CD4-positive, alpha-beta T cell (primary cell): ENCODE measurements at regions not wholly inside any gene's neighbourhood (a gene's known extent, or its start where the extent isn't known, plus 50 kb on each side); places are given as distances from the start of the nearest gene placed in this dataset.

Experiments
- ATAC-seq: fragments of 200-7000 bp; cut with Tn5 transposase; one replicate; pipeline ENCODE4 v1.10.0; 2022; ENCODE audit warnings: mild to moderate bottlenecking; ENCODE audit not compliant: poor library complexity
- CTCF ChIA-PET: fragments of 350-600 bp; sonication (Branson Sonifier 250); formaldehyde crosslinking; loops from one replicate; lab custom pipeline; 2021; ENCODE audit warnings: antibody characterized with exemption, inconsistent platforms; lab: Charles Lee
- POLR2A ChIA-PET: fragments of 350-600 bp; sonication (Branson Sonifier 250); formaldehyde crosslinking; loops from one replicate; lab custom pipeline; 2021; ENCODE audit warnings: antibody characterized with exemption, inconsistent platforms; lab: Charles Lee
- DNase-seq, 14 experiments: peaks; one replicate each; pipeline ENCODE4 v3.0.0-alpha.2; 2013 to 2020; ENCODE audit warnings: mixed read lengths in 2 of 14
- H3K27ac ChIP-seq, 2 donors: one replicate each; pipeline versions ENCODE4 v1.5.1 to v1.7.0; 2013; ENCODE audit warnings: low read length in 2 of 2, low read depth in 1 of 2, mild to moderate bottlenecking in 1 of 2
- H3K27me3 ChIP-seq, 2 experiments: 1 replicate in 1 of 2; 2 replicates in 1 of 2; pipeline versions ENCODE4 v1.6.1 to v1.7.0; 2013; ENCODE audit warnings: low read length in 2 of 2, control low read depth in 1 of 2, mild to moderate bottlenecking in 1 of 2, moderate library complexity in 1 of 2; ENCODE audit not compliant: insufficient read depth in 2 of 2, control insufficient read depth in 1 of 2
- H3K36me3 ChIP-seq: one replicate; pipeline ENCODE4 v1.6.1; 2013; ENCODE audit warnings: low read length, control low read depth; ENCODE audit not compliant: insufficient read depth
- H3K4me1 ChIP-seq: one replicate; pipeline ENCODE4 v1.6.1; 2013; ENCODE audit warnings: low read length, control low read depth; ENCODE audit not compliant: insufficient read depth
- H3K4me3 ChIP-seq: one replicate; pipeline ENCODE4 v1.5.1; 2013; ENCODE audit warnings: mild to moderate bottlenecking, low read length, moderate library complexity
- H3K9me3 ChIP-seq, 2 experiments: 1 replicate in 1 of 2; 2 replicates in 1 of 2; pipeline versions ENCODE4 v1.6.1 to v1.7.0; 2013; ENCODE audit warnings: low read length in 2 of 2, mild to moderate bottlenecking in 2 of 2, control low read depth in 1 of 2, moderate library complexity in 1 of 2; ENCODE audit not compliant: control insufficient read depth in 1 of 2, insufficient read depth in 1 of 2
- H3K27ac Mint-ChIP-seq: one replicate; pipeline ENCODE4 v1.8.0; 2020; ENCODE audit warnings: mixed read lengths
- H3K27me3 Mint-ChIP-seq: one replicate; pipeline ENCODE4 v1.8.0; 2021; ENCODE audit warnings: mixed read lengths
- H3K36me3 Mint-ChIP-seq: one replicate; pipeline ENCODE4 v1.8.0; 2021; ENCODE audit warnings: low read depth, mixed read lengths
- H3K4me1 Mint-ChIP-seq: one replicate; pipeline ENCODE4 v1.8.0; 2021; ENCODE audit warnings: low read depth, mixed read lengths
- H3K4me3 Mint-ChIP-seq: one replicate; pipeline ENCODE4 v1.8.0; 2020; ENCODE audit warnings: mild to moderate bottlenecking, mixed read lengths
- H3K9me3 Mint-ChIP-seq: one replicate; pipeline ENCODE4 v1.8.0; 2020; ENCODE audit warnings: mixed read lengths
- intact Hi-C, 2 experiments: fragments of 100-400 bp; cut with DNase I in 1 of 2; cut with micrococcal nuclease in 1 of 2; formaldehyde crosslinking; loops; one replicate each; pipeline versions ENCODE4 v1.15.1 to v1.9.0; 2023 to 2025; cut with DNase I, micrococcal nuclease
- TF ChIP-seq, protein P1 (sequence below): fragments of 200-600 bp; IDR thresholded peaks from one replicate; pipeline ENCODE4 v1.8.0; 2022; ENCODE audit warnings: antibody characterized with exemption, mild to moderate bottlenecking

DNA sequence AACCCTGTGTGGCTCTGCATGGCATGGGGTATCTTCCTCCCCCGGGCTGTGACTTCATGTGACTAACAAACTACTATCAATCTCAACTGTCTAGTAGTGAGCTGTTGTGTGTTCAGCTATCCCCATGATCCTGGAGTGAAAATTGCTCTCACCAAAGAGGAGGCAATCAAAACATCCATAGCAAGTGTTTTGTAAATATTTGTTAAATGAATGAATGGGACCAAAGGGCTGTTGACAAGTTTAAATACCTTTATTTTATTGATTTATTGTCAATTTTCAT is 138.1 kb upstream of the CPM start:
- Histone ChIP-seq H3K36me3 (no peaks in the 10 kb centered on the region), H3K27ac (no peak overlapping the region), H3K4me1 (no peaks in the 10 kb centered on the region), H3K4me3 (no peak overlapping the region), H3K9me3 (no peaks in the 10 kb centered on the region), H3K27me3 (peaks cover 0 to 10% of the 10 kb centered on the region in 2 experiments)
- ATAC-seq (no peak), DNase-seq (no peak)
- no peaks in the 10 kb centered on the region for H3K9me3 Mint-ChIP-seq
- intact Hi-C loops, result loop anchor here (2.0 to 10.0 kb wide), 4 partner anchors 206 to 1026 kb away; no protein-coding TSS in a partner anchor
- H3K4me1 Mint-ChIP-seq, result no peaks in the 10 kb centered on the region
- peaks cover 26% of the 10 kb centered on the region for H3K27me3 Mint-ChIP-seq
- H3K27ac Mint-ChIP-seq, result no peak overlapping the region
- no peaks in the 10 kb centered on the region for H3K36me3 Mint-ChIP-seq
- ChIA-PET POLR2A (no interaction called here), CTCF (no interaction called here)
- H3K4me3 Mint-ChIP-seq, result no peak overlapping the region
- TF ChIP-seq, protein P1, sequence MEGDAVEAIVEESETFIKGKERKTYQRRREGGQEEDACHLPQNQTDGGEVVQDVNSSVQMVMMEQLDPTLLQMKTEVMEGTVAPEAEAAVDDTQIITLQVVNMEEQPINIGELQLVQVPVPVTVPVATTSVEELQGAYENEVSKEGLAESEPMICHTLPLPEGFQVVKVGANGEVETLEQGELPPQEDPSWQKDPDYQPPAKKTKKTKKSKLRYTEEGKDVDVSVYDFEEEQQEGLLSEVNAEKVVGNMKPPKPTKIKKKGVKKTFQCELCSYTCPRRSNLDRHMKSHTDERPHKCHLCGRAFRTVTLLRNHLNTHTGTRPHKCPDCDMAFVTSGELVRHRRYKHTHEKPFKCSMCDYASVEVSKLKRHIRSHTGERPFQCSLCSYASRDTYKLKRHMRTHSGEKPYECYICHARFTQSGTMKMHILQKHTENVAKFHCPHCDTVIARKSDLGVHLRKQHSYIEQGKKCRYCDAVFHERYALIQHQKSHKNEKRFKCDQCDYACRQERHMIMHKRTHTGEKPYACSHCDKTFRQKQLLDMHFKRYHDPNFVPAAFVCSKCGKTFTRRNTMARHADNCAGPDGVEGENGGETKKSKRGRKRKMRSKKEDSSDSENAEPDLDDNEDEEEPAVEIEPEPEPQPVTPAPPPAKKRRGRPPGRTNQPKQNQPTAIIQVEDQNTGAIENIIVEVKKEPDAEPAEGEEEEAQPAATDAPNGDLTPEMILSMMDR, result no peak

DNA sequence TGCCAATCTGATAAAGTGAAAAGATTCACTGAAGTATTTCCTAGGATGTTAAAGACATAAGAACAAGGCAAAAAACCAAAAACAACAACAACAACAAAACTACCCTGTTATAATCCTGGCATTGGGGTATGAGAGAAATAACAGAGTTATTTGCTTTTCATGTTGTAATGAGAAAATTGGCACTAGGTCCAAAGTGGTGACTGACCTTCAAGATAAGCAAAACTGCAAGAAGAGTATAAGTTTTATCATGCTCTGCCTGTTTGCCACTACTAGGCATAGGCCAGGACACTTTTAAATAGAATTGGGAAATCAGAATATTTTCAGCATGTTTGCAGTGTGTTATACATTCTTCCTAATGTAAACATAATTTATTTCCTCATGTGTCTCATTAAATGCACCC is 140.1 kb upstream of the CPM start:
- no peak overlapping the region for H3K27ac Mint-ChIP-seq
- H3K4me1 Mint-ChIP-seq, result no peaks in the 10 kb centered on the region
- peaks cover 37% of the 10 kb centered on the region for H3K27me3 Mint-ChIP-seq
- TF ChIP-seq, protein P1, result no peak
- ATAC-seq (no peak), DNase-seq (no peak)
- Histone ChIP-seq H3K27me3 (peaks cover 0 to 12% of the 10 kb centered on the region in 2 experiments), H3K4me3 (no peak overlapping the region), H3K27ac (no peak overlapping the region), H3K4me1 (no peaks in the 10 kb centered on the region), H3K9me3 (no peaks in the 10 kb centered on the region), H3K36me3 (no peaks in the 10 kb centered on the region)
- intact Hi-C loops, result loop anchor here (2.0 to 10.0 kb wide), 3 partner anchors 238 to 1028 kb away; no protein-coding TSS in a partner anchor
- no peaks in the 10 kb centered on the region for H3K36me3 Mint-ChIP-seq
- no peak overlapping the region for H3K4me3 Mint-ChIP-seq
- POLR2A ChIA-PET, result no interaction called here
- H3K9me3 Mint-ChIP-seq, result peaks cover 2% of the 10 kb centered on the region
- CTCF ChIA-PET, result no interaction called here

DNA sequence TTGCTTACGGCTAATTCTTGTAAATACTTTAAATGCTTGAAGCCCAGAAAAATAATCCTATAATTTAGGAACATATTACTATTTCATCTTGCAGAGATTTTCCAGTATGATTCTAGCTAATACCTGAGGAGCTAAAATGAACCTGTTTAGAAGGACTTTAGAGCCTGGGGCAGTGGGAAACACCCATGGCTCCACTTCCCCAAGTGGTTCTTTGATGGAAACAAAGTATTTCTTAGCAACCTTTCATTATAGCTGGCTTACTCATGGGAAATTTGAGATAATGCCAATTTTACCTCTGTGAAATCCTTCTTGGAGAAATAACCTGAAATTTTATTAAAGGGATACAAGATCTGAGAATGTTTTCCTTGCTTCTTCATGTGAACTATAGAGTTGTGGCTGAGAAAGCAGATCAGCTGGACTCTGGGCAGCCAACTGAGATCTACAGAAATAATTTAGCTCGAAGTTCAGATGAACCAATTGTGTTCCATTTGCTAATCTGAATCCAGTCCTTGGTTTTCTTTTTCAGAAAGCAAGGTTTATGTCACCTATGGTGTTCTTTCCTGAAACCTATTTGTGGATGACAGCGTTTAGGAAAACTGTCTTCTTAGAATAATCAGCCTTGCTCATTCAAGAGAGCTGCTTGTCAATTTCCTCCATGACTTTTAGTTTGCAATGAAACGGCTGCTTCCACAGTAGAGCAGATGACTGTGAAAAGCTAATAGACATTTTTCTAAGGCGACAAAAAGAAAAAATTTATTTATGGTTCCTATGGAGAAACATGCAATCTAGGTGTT is 141.8 kb upstream of the CPM start:
- POLR2A ChIA-PET, result no interaction called here
- H3K27ac ChIP-seq, result no peak overlapping the region
- no peaks in the 10 kb centered on the region for H3K9me3 ChIP-seq
- TF ChIP-seq, protein P1, result no peak
- no peaks in the 10 kb centered on the region for H3K36me3 Mint-ChIP-seq
- no peaks in the 10 kb centered on the region for H3K4me1 Mint-ChIP-seq
- peaks cover 2% of the 10 kb centered on the region for H3K9me3 Mint-ChIP-seq
- DNase-seq, result no peak
- intact Hi-C loops, result loop anchor here (10.0 kb wide), 2 partner anchors 240 to 1030 kb away; no protein-coding TSS in a partner anchor
- H3K36me3 ChIP-seq, result no peaks in the 10 kb centered on the region
- peaks cover 0 to 12% of the 10 kb centered on the region in 2 experiments for H3K27me3 ChIP-seq
- peaks cover 42% of the 10 kb centered on the region for H3K27me3 Mint-ChIP-seq
- H3K4me3 Mint-ChIP-seq, result no peak overlapping the region
- no peak for ATAC-seq
- no peak overlapping the region for H3K4me3 ChIP-seq
- CTCF ChIA-PET, result interaction anchor here (1.0 to 1.5 kb wide), 2 partner anchors 10 to 30 kb away, joined by 3 to 4 read pairs; no protein-coding TSS in a partner anchor
- no peaks in the 10 kb centered on the region for H3K4me1 ChIP-seq
- H3K27ac Mint-ChIP-seq, result no peak overlapping the region
